ENCODE measurements at regions not wholly inside any gene's neighbourhood (a gene's known extent, or its start where the extent isn't known, plus 50 kb on each side); places are given as distances from the start of the nearest gene placed in this dataset.

DNA sequence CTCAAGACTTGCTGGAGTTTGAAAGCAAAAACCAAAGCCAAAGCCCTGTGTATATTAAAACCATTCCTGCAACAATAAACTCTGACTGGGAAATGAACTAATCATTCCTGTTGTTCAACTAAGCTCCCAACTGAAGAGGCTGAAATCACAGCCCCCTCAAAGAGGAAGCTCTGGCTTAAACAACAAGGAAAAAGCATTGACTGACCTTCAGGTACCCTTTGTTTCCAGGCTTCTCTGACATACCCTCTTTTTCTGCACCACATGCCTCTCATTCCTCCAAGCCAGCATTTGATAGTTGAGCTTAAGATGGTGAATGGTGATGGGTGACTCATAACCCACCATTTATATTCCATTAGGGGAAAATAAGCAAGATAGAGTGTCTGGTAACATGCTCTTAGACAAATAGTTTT, 470.9 kb upstream of the SOX9 start:
- TF ChIP-seq, protein P1, sequence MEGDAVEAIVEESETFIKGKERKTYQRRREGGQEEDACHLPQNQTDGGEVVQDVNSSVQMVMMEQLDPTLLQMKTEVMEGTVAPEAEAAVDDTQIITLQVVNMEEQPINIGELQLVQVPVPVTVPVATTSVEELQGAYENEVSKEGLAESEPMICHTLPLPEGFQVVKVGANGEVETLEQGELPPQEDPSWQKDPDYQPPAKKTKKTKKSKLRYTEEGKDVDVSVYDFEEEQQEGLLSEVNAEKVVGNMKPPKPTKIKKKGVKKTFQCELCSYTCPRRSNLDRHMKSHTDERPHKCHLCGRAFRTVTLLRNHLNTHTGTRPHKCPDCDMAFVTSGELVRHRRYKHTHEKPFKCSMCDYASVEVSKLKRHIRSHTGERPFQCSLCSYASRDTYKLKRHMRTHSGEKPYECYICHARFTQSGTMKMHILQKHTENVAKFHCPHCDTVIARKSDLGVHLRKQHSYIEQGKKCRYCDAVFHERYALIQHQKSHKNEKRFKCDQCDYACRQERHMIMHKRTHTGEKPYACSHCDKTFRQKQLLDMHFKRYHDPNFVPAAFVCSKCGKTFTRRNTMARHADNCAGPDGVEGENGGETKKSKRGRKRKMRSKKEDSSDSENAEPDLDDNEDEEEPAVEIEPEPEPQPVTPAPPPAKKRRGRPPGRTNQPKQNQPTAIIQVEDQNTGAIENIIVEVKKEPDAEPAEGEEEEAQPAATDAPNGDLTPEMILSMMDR (conservative IDR thresholded peaks at IDR 0.05 in 1 of 2, IDR thresholded peaks at IDR 0.05 in 1 of 2; ENCODE audit: extremely low read depth in 1 of 2, insufficient read depth in 1 of 2, low read depth in 1 of 2, low read length in 2 of 2), result no peak
- TF ChIP-seq EZH2 (IDR thresholded peaks at IDR 0.05; ENCODE audit: borderline replicate concordance, low read length), result no peak

Data from mammary epithelial cell (primary cell).